Gastroesophageal sphincter (tissue), 3 donors: ENCODE measurements at regions not wholly inside any gene's neighbourhood (a gene's known extent, or its start where the extent isn't known, plus 50 kb on each side); places are given as distances from the start of the nearest gene placed in this dataset.

Experiments used
- CTCF ChIP-seq, 4 experiments: fragments of 200-600 bp in 2 of 4; fragments of 450-650 bp in 2 of 4; sonication (generic) in 1 of 4; IDR thresholded peaks; one replicate each; pipeline ENCODE4 v1.5.1; 2017 to 2019; ENCODE audit warnings: antibody characterized with exemption in 4 of 4, mild to moderate bottlenecking in 2 of 4, moderate library complexity in 2 of 4
- EP300 ChIP-seq: sonication (generic); formaldehyde crosslinking; IDR thresholded peaks from one replicate; pipeline ENCODE4 v1.6.1; 2017; ENCODE audit warnings: antibody characterized with exemption, mild to moderate bottlenecking
- POLR2A ChIP-seq, 2 donors: fragments of 450-650 bp; IDR thresholded peaks; one replicate each; pipeline ENCODE4 v1.6.1; 2017; ENCODE audit warnings: antibody characterized with exemption in 2 of 2, mild to moderate bottlenecking in 2 of 2, moderate library complexity in 1 of 2
- POLR2AphosphoS5 ChIP-seq: sonication (generic); formaldehyde crosslinking; IDR thresholded peaks from one replicate; pipeline ENCODE4 v1.6.1; 2017; ENCODE audit warnings: antibody characterized with exemption

- TF ChIP-seq EP300, result no peak
- TF ChIP-seq CTCF (IDR thresholded peaks at IDR 0.05), result no peak
- no peak for TF ChIP-seq POLR2A (IDR thresholded peaks at IDR 0.05)
- no peak for TF ChIP-seq POLR2AphosphoS5
Observed at GRCh38 chr13:57311009-57311586, 144.1 kb downstream of the PRR20E start.
